ENCODE measurements at regions not wholly inside any gene's neighbourhood (a gene's known extent, or its start where the extent isn't known, plus 50 kb on each side); places are given as distances from the start of the nearest gene placed in this dataset.

DNA sequence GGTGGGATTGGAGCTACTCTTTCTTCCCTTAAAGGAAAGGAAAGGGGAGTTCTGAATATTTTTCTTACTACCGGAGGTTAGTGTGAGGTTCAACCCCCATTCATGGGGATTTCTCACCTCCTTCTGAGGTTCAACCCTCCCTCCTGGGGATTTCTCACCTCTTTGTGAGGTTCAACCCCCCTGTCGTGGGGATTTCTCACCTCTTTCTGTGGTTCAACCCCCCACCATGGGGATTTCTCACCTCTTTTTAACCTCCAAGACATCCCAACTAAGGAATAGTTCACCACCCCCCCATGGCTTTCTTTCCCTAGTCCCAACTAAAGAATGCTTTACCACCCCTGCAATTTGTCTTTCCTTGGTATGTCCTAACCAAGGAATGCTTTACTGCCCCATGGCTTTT lies 520.3 kb downstream of the EDEM1 start:
- H3K9ac ChIP-seq (ENCODE audit: low read length): no peak overlapping the region
- TF ChIP-seq, protein P1, sequence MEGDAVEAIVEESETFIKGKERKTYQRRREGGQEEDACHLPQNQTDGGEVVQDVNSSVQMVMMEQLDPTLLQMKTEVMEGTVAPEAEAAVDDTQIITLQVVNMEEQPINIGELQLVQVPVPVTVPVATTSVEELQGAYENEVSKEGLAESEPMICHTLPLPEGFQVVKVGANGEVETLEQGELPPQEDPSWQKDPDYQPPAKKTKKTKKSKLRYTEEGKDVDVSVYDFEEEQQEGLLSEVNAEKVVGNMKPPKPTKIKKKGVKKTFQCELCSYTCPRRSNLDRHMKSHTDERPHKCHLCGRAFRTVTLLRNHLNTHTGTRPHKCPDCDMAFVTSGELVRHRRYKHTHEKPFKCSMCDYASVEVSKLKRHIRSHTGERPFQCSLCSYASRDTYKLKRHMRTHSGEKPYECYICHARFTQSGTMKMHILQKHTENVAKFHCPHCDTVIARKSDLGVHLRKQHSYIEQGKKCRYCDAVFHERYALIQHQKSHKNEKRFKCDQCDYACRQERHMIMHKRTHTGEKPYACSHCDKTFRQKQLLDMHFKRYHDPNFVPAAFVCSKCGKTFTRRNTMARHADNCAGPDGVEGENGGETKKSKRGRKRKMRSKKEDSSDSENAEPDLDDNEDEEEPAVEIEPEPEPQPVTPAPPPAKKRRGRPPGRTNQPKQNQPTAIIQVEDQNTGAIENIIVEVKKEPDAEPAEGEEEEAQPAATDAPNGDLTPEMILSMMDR (IDR thresholded peaks at IDR 0.05; ENCODE audit: insufficient read depth, low read length, poor library complexity, severe bottlenecking): no peak
- TF ChIP-seq EZH2phosphoT487 (conservative IDR thresholded peaks at IDR 0.05; ENCODE audit: low read length): no peak
- H3K79me2 ChIP-seq (ENCODE audit: insufficient read depth, low read length): no peaks in the 10 kb centered on the region
- no peaks in the 10 kb centered on the region for H3K27me3 ChIP-seq (ENCODE audit: low read length)
- H3F3A ChIP-seq (ENCODE audit: insufficient read depth): no peaks in the 10 kb centered on the region
- no peak overlapping the region for H3K4me3 ChIP-seq (ENCODE audit: insufficient read depth, low read length, poor library complexity, severe bottlenecking)
- H3K36me3 ChIP-seq (ENCODE audit: low read length): no peaks in the 10 kb centered on the region
- no peaks in the 10 kb centered on the region for H3K9me2 ChIP-seq (replicated peaks; ENCODE audit: insufficient read depth, low read length)
- no peaks in the 10 kb centered on the region for H4K20me1 ChIP-seq (ENCODE audit: low read depth, low read length)
- no peak overlapping the region for H3K27ac ChIP-seq (ENCODE audit: low read depth, low read length)
- no peak overlapping the region for H3K4me2 ChIP-seq (ENCODE audit: low read depth, low read length, poor library complexity, severe bottlenecking)
- no peak overlapping the region for H2AFZ ChIP-seq (ENCODE audit: low read depth, low read length, severe bottlenecking)
- H3K9me3 ChIP-seq (ENCODE audit: insufficient read depth, low read length): no peaks in the 10 kb centered on the region

DNA sequence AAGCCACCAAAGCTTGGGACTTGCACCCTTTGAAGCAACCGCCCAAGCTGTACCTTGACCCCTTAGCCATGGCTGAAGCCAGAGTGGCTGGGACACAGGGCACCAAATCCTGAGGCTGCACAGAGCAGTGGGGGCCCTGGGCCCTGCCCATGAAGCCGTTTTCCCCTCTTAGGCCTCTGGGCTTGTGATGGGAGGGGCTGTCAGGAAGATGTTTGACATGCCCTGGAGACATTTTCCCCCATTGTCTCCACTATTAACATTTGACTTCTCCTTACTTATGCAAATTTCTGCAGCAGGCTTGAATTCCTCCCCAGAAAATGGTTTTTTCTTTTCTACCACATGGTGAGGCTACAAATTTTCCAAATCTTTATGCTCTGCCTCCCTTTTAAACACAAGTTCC lies 522.2 kb downstream of the EDEM1 start:
- Histone ChIP-seq H3F3A (ENCODE audit: insufficient read depth) (no peaks in the 10 kb centered on the region), H3K9me3 (ENCODE audit: insufficient read depth, low read length) (no peaks in the 10 kb centered on the region), H3K9me2 (replicated peaks; ENCODE audit: insufficient read depth, low read length) (no peaks in the 10 kb centered on the region), H3K79me2 (ENCODE audit: insufficient read depth, low read length) (no peaks in the 10 kb centered on the region), H3K4me2 (ENCODE audit: low read depth, low read length, poor library complexity, severe bottlenecking) (no peak overlapping the region), H2AFZ (ENCODE audit: low read depth, low read length, severe bottlenecking) (no peak overlapping the region), H3K9ac (ENCODE audit: low read length) (no peak overlapping the region), H3K27ac (ENCODE audit: low read depth, low read length) (no peak overlapping the region), H3K27me3 (ENCODE audit: low read length) (no peaks in the 10 kb centered on the region), H4K20me1 (ENCODE audit: low read depth, low read length) (no peaks in the 10 kb centered on the region), H3K36me3 (ENCODE audit: low read length) (no peaks in the 10 kb centered on the region), H3K4me3 (ENCODE audit: insufficient read depth, low read length, poor library complexity, severe bottlenecking) (no peak overlapping the region)
- TF ChIP-seq, protein P1 (IDR thresholded peaks at IDR 0.05; ENCODE audit: insufficient read depth, low read length, poor library complexity, severe bottlenecking): no peak
- no peak for TF ChIP-seq EZH2phosphoT487 (conservative IDR thresholded peaks at IDR 0.05; ENCODE audit: low read length)

DNA sequence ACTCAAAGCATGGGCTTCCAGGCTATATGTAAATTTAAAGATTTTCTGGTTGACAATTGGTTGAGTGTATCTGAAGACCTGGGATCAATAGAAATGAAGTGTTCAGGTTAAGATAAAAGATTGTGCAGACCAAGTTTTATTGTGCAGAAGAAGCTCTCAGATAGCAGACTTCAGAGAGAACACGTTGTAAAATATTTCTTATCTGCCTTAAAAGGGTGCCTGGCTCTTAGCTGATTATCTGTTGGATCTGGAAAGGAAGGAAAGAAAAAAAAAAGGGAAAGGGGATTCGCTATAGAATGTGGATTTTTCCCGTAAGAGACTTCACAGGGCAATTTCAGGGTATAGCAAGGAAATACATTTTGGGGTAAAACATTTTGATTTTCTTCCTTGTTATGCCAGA lies 523.2 kb downstream of the EDEM1 start:
- Histone ChIP-seq H3F3A (ENCODE audit: insufficient read depth) (no peaks in the 10 kb centered on the region), H3K9me2 (replicated peaks; ENCODE audit: insufficient read depth, low read length) (no peaks in the 10 kb centered on the region), H3K9me3 (ENCODE audit: insufficient read depth, low read length) (no peaks in the 10 kb centered on the region), H4K20me1 (ENCODE audit: low read depth, low read length) (no peaks in the 10 kb centered on the region), H2AFZ (ENCODE audit: low read depth, low read length, severe bottlenecking) (no peak overlapping the region), H3K27me3 (ENCODE audit: low read length) (no peaks in the 10 kb centered on the region), H3K4me2 (ENCODE audit: low read depth, low read length, poor library complexity, severe bottlenecking) (no peak overlapping the region), H3K79me2 (ENCODE audit: insufficient read depth, low read length) (no peaks in the 10 kb centered on the region), H3K4me3 (ENCODE audit: insufficient read depth, low read length, poor library complexity, severe bottlenecking) (no peak overlapping the region), H3K9ac (ENCODE audit: low read length) (no peak overlapping the region), H3K36me3 (ENCODE audit: low read length) (no peaks in the 10 kb centered on the region), H3K27ac (ENCODE audit: low read depth, low read length) (no peak overlapping the region)
- TF ChIP-seq, protein P1 (IDR thresholded peaks at IDR 0.05; ENCODE audit: insufficient read depth, low read length, poor library complexity, severe bottlenecking): no peak
- TF ChIP-seq EZH2phosphoT487 (conservative IDR thresholded peaks at IDR 0.05; ENCODE audit: low read length): no peak
